ENCODE measurements at regions not wholly inside any gene's neighbourhood (a gene's known extent, or its start where the extent isn't known, plus 50 kb on each side); places are given as distances from the start of the nearest gene placed in this dataset.
A peak's percentile ranks its signal among the peaks of the same experiment; 100 is the strongest.
"Not testable (repeated sequence)": the region's sequence is repeated elsewhere in the genome, so short reads cannot be mapped to it uniquely, and the experiment has no call there.

DNA sequence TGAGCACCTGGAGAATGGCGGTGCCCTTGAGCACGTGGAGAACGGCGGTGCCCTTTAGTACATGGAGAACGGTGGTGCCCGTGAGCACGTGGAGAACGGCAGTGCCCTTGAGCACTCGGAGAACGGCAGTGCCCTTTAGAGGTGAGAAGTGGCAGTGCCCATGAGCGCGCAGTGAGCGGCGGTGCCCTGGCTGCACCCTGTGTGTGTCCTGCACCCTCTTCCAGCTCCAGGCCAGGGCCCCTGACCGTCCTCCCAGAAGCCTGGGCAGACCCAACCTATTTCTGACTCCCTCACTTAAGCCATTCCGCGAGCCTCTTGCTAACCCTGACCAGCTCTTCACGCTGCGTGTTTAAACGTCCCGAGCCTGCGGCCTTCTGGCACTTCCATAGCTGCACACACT lies 151.3 kb downstream of the DLL1 start:
- Histone ChIP-seq H3K27me3 (no peaks in the 10 kb centered on the region), H3K36me3 (no peaks in the 10 kb centered on the region), H3K9me3 (no peaks in the 10 kb centered on the region), H3K4me3 (no peak overlapping the region)
- no peak for DNase-seq

GRCh38 chr6:170139046-170139445 lies 151.8 kb downstream of the DLL1 start:
- H3K36me3 ChIP-seq, H3K27me3 ChIP-seq, H3K4me3 ChIP-seq, H3K9me3 ChIP-seq, DNase-seq: not testable (repeated sequence)

GRCh38 chr6:170137911-170138910 lies 152.7 kb downstream of the DLL1 start:
- no peak overlapping the region for H3K4me3 ChIP-seq
- H3K36me3 ChIP-seq, result no peaks in the 10 kb centered on the region
- DNase-seq, result no peak
- no peaks in the 10 kb centered on the region for H3K9me3 ChIP-seq
- no peaks in the 10 kb centered on the region for H3K27me3 ChIP-seq

DNA sequence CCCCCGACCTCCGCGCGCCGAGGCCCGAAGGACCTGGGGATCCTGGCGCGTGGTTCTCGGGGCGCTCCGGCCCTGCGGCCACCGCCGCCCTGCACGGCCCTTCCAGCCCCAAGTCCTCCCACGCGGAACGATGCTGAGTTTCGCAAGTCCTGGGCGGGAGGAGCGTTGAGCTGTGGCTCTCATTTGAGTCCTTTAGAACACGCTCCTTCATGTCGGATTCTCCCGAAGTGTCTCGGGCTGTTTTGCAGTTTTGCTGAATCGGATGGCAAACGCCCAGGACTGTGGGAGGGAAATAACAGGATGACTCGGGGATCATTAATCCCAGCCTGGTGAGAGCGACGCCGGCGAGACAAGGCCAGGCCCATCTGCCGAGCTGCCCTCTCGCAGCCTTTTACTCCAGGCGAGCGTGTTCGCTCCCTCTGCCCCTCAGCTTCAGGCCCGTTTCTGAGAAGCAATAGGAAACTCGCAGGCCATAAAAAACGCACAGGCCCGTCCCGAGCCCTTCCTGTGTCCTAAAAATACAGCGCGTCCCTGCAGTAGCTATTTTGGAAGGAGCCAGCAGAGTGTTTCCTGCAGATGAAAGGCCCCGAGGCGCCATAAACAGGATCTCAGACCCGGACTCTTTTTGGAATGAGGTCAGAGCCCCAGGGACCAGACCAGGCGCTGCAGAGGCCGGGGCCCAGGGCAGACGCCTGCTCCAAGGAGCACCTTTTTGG lies 153.5 kb downstream of the DLL1 start:
- no peak for DNase-seq
- H3K36me3 ChIP-seq, result no peaks in the 10 kb centered on the region
- H3K27me3 ChIP-seq, result no peaks in the 10 kb centered on the region
- no peak overlapping the region for H3K4me3 ChIP-seq
- no peaks in the 10 kb centered on the region for H3K9me3 ChIP-seq

DNA sequence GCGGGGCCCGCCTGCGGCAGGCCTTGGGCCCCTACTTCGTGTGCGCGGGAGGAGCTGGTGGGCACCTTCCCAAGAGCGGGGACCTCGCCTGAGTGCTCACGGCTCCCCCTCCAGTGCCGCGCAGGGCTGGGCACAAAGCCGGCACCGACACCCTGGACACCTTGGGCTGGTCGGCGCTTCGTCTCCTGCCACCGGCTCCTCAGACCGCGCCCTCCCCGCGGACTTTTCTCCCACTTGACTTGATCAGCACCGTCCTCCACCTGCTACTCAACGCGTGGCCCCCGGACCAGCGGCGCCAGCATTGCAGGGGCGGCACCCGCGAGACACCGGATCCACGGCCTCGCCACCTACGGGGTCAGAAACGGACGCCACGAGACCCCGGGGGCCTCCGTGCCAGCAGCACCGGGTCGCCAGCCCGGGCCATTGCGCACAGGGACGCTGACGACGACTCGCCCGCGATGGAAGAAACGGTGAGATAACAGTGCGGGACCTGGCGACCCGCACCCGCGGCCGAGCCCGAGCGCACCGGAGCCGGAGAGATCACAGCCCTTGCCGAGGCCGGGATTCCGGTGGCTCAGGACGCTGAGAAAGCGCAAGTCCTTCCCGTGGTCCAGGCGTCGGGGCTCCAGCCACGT lies 154.2 kb downstream of the DLL1 start:
- Histone ChIP-seq H3K4me3 (no peak overlapping the region), H3K36me3 (no peaks in the 10 kb centered on the region), H3K27me3 (no peaks in the 10 kb centered on the region), H3K9me3 (no peaks in the 10 kb centered on the region)
- DNase-seq, result no peak

- no peaks in the 10 kb centered on the region for H3K27me3 ChIP-seq
- no peak for DNase-seq
These were observed 154.9 kb downstream of the DLL1 start for GRCh38 chr6:170135821-170136471.

GRCh38 chr6:170135461-170135820 lies 155.4 kb downstream of the DLL1 start:
- Histone ChIP-seq H3K9me3 (no peaks in the 10 kb centered on the region), H3K36me3 (no peaks in the 10 kb centered on the region)
- no peak for DNase-seq

More at GRCh38 chr6:170135821-170136471, 154.9 kb downstream of the DLL1 start:
- H3K36me3 ChIP-seq, result no peaks in the 10 kb centered on the region
- no peak overlapping the region for H3K4me3 ChIP-seq
- H3K9me3 ChIP-seq, result no peaks in the 10 kb centered on the region

GRCh38 chr6:170134471-170135440 lies 156.1 kb downstream of the DLL1 start:
- no peak overlapping the region for H3K4me3 ChIP-seq
- H3K9me3 ChIP-seq, result no peaks in the 10 kb centered on the region
- H3K36me3 ChIP-seq, result no peaks in the 10 kb centered on the region
- DNase-seq, result no peak
- H3K27me3 ChIP-seq, result no peaks in the 10 kb centered on the region

More at GRCh38 chr6:170135461-170135820, 155.4 kb downstream of the DLL1 start:
- Histone ChIP-seq H3K4me3 (no peak overlapping the region), H3K27me3 (no peaks in the 10 kb centered on the region)

DNA sequence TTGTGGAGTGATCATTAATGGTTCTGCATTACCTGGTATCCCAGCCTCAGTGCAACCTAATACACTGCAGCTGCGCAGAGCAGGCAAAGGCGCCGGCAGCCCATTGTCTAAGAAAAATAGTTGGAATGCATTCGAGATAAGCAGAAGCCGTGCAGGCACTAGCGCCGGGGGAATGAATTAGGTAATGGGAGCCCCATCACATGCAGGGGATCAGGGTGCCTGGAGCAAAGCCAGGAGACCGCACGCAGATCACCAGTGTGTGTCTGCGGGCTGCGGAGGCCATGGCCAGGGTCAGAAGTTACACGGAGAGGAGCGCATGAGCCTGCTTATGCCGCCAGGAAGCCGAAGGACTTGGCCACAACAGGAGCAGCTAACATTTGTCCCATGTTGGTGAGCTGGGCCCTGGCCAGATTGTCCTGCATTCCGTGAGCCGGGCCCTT lies 156.8 kb downstream of the DLL1 start:
- DNase-seq, result no peak
- no peak overlapping the region for H3K4me3 ChIP-seq
- no peaks in the 10 kb centered on the region for H3K9me3 ChIP-seq

DNA sequence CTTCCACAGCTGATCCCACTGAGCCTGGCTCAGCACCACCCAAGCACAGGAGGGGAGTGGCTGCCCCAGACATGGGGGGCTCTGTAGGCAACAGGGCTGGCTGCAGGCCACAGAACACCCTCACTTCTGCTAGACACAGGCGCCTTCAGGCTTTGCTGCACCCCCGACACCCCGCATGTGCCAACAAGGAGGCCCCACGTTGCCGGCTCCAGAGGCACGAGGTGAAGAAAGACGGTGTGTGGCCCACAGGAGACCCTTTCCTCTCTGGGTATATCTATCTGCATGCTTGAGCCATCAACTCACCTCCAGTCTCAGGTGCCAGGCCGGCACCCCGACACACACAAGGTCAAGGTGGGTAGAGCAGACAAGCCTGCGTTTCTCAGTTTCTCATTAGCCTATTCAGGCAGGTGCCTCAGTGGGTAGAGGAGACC lies 158.3 kb downstream of the DLL1 start:
- no peak overlapping the region for H3K4me3 ChIP-seq
- H3K27me3 ChIP-seq, result no peaks in the 10 kb centered on the region
- H3K9me3 ChIP-seq, result no peaks in the 10 kb centered on the region
- no peak for DNase-seq
- no peaks in the 10 kb centered on the region for H3K36me3 ChIP-seq

More for the DNA sequence above, 156.8 kb downstream of the DLL1 start:
- Histone ChIP-seq H3K36me3 (no peaks in the 10 kb centered on the region), H3K27me3 (no peaks in the 10 kb centered on the region)

DNA sequence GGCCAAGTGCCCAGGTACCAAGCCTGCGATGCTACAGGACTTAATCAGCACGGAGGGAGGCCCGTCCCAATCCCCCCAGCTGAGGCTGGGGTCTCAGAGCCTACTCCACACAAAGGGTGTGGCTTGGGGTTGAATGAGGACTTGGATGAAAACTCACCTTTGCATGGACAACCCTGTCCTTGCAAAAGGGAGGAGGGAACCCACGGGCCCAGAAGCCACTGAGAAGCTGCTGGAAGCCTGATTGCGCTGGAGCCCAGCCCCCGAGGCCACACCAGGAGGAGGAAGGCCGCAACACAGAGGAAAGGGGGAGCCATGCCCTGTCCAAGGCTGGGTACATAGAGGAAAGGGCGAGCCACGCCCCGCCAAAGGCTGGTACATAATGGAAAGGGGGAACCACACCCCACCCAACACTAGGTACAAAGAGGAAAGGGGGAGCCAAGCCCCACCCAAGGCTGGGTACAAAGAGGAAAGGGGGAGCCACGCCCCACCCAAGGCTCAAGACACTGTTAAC lies 158.8 kb downstream of the DLL1 start:
- Histone ChIP-seq H3K36me3 (no peaks in the 10 kb centered on the region), H3K4me3 (no peak overlapping the region), H3K27me3 (no peaks in the 10 kb centered on the region), H3K9me3 (no peaks in the 10 kb centered on the region)
- DNase-seq, result no peak

DNA sequence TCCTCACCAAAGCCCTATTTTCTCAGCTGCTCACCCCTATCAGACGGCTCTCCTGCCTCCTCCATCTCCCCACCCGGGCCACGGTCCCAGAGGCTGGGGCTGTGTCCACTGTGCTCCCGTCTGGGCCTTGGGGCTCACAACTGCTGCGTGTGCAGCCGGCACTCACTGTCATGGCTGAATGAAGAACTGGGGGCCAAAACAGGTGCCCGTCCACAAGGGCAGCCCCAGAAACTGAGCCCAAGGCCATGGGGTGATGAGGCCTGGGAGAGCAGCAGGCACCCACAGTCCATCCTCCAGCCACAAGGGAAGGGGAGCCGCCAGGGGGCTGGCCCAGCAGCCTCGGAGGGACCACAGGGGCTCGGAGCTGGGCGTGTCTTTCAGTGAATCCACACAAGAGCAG lies 159.5 kb downstream of the DLL1 start:
- DNase-seq, result no peak
- no peaks in the 10 kb centered on the region for H3K27me3 ChIP-seq
- H3K9me3 ChIP-seq, result no peaks in the 10 kb centered on the region
- no peak overlapping the region for H3K4me3 ChIP-seq
- H3K36me3 ChIP-seq, result no peaks in the 10 kb centered on the region

DNA sequence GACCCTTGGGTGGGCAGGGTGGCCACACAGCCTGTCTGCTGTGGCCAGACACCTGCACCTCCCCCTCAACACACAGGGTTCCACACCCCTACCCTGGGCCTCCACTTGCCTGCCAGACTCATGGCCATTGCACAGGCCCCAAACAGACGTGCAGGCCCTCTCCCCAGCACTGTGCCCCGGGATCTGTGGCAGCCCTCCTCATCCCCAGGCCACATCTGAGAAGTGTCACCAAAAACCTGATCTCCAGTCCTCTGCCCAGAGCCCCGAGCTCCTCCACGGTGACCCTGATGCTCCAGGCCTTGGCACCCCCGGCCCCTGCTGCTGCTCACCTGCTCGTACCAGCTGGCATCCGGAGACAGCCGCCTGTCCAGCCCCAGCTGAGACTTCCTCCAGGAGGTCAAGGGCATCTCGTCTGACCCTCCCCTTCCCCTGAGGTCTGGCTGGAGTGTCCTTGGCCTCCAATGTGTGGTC lies 160.1 kb downstream of the DLL1 start:
- H3K4me3 ChIP-seq, result no peak overlapping the region
- H3K9me3 ChIP-seq, result no peaks in the 10 kb centered on the region
- no peaks in the 10 kb centered on the region for H3K36me3 ChIP-seq
- DNase-seq, result no peak
- H3K27me3 ChIP-seq, result no peaks in the 10 kb centered on the region

DNA sequence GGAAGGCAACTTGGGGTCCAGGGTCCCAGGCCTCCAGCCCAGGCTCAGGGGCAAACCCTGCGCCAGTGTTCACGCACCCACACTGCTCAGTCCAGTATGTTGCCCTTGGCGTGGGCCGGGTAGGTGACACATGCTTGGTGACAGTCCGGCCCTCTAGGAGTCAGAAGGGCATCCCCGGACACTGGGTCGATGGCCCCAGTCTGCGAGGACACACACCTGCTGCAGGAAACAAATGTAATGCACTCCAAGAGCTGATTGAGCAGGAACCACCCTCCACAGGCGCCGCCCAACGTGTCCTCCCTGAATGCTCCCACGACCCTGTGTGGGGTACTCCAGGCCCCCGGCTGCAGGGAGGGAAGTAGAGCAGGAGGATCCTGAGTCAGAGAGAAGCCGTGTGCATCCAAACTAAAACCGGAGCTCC lies 160.7 kb downstream of the DLL1 start:
- H3K9me3 ChIP-seq, result no peaks in the 10 kb centered on the region
- no peaks in the 10 kb centered on the region for H3K27me3 ChIP-seq
- no peak for DNase-seq
- H3K36me3 ChIP-seq, result no peaks in the 10 kb centered on the region
- H3K4me3 ChIP-seq, result no peak overlapping the region

DNA sequence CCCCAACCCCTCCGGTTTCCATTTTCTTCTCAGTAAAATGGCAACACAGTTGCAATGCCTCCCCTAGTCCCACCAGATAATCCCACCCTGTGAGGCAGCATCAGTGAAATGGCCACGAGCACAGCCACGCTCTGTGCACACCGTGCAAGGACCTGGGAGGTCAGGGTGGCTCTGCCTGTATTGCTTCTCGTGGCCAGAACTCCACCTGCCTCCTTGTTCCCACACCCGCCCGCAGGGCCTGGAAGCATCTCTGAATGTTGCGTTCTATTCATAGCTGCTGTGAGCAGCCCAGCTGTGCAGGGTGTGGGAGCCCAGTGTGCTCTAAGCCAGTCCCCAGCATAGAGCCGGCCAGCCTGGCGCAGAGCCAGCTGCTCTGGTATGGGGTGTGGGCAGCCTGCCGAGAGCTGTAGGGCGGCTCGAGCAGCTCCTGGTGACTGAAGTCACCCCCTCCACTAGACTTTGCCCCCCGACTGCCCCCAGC lies 161.1 kb downstream of the DLL1 start:
- Histone ChIP-seq H3K36me3 (no peaks in the 10 kb centered on the region), H3K9me3 (no peaks in the 10 kb centered on the region), H3K4me3 (no peak overlapping the region), H3K27me3 (no peaks in the 10 kb centered on the region)
- DNase-seq, result peak; percentile 47
